ENCODE measurements at regions not wholly inside any gene's neighbourhood (a gene's known extent, or its start where the extent isn't known, plus 50 kb on each side); places are given as distances from the start of the nearest gene placed in this dataset.

DNA sequence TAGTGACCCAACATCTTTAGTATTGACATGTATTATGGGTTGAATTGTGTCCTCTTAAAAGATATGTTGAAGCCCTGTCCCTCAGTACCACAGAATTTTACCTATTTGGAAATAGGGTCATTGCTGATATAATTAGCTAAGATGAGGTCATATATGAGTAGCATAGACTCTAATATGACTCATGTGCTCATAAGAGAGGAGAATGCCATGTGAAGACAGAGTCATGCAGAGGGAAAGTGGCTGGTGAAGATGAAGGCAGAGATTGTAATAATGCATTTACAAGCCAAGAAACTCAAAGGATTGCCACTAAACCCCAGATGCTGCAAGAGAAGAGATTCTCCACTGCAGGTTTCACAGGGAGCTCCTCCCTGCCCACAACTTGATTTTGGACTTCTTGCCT lies 496.4 kb downstream of the KIF20B start:
- TF ChIP-seq CTCF (optimal IDR thresholded peaks at IDR 0.05 in 1 of 3, IDR thresholded peaks at IDR 0.05 in 1 of 3, conservative IDR thresholded peaks at IDR 0.05 in 1 of 3; ENCODE audit: extremely low read depth in 1 of 3, insufficient read depth in 2 of 3, low read length in 3 of 3): no peak
- no peak for TF ChIP-seq EZH2 (IDR thresholded peaks at IDR 0.05; ENCODE audit: low read length)
